Gastrocnemius medialis (tissue), 4 donors: ENCODE measurements at regions not wholly inside any gene's neighbourhood (a gene's known extent, or its start where the extent isn't known, plus 50 kb on each side); places are given as distances from the start of the nearest gene placed in this dataset.

Experiments
- ATAC-seq, 2 donors: fragments of 150-250 bp; one replicate each; pipeline ENCODE4 v1.9.1; 2016
- DNase-seq, 2 donors: peaks; one replicate each; pipeline ENCODE4 v3.0.0-alpha.2; 2019
- H3K27ac ChIP-seq, 4 donors: fragments of 200-600 bp; sonication (generic); 1 replicate in 1 of 4; 2 replicates in 3 of 4; pipeline ENCODE4 v1.5.1; 2016 to 2018; ENCODE audit warnings: mild to moderate bottlenecking in 2 of 4, moderate library complexity in 1 of 4
- H3K27me3 ChIP-seq, 3 donors: fragments of 200-600 bp; sonication (generic) in 2 of 3; 1 replicate in 1 of 3; 2 replicates in 2 of 3; pipeline versions ENCODE4 v1.5.1 to v1.6.0; 2016 to 2019; ENCODE audit warnings: mild to moderate bottlenecking in 1 of 3, moderate library complexity in 1 of 3
- H3K36me3 ChIP-seq, 2 donors: fragments of 200-600 bp; sonication (generic) in 1 of 2; one replicate each; pipeline ENCODE4 v1.5.1; 2017 to 2018
- H3K4me1 ChIP-seq, 2 donors: fragments of 200-600 bp; sonication (generic) in 1 of 2; one replicate each; pipeline ENCODE4 v1.5.1; 2016 to 2017; ENCODE audit warnings: mild to moderate bottlenecking in 2 of 2
- H3K4me3 ChIP-seq, 4 donors: fragments of 200-600 bp; sonication (generic) in 3 of 4; 1 replicate in 1 of 4; 2 replicates in 3 of 4; pipeline ENCODE4 v1.5.1; 2016 to 2019; ENCODE audit warnings: mild to moderate bottlenecking in 2 of 4
- H3K9me3 ChIP-seq, 3 donors: fragments of 200-600 bp; sonication (generic) in 2 of 3; 1 replicate in 1 of 3; 2 replicates in 2 of 3; pipeline ENCODE4 v1.5.1; 2016 to 2019
- CTCF ChIP-seq, 5 experiments: fragments of 450-650 bp in 3 of 5; fragments of 200-600 bp in 2 of 5; sonication (generic) in 2 of 5; IDR thresholded peaks in 4 of 5; conservative IDR thresholded peaks in 1 of 5; 1 replicate in 4 of 5; 2 replicates in 1 of 5; pipeline ENCODE4 v1.5.1; 2016 to 2019; ENCODE audit warnings: antibody characterized with exemption in 5 of 5, mild to moderate bottlenecking in 3 of 5, moderate library complexity in 3 of 5
- POLR2A ChIP-seq, 2 donors: fragments of 450-650 bp; IDR thresholded peaks; one replicate each; pipeline ENCODE4 v1.6.1; 2017; ENCODE audit warnings: antibody characterized with exemption in 2 of 2, mild to moderate bottlenecking in 2 of 2, moderate library complexity in 2 of 2
- in situ Hi-C, 4 donors: fragments of 200-750 bp; cut with MboI; loops; one replicate each; pipeline versions ENCODE4 v1.15.0 to v1.8.0; 2017; ENCODE audit warnings: low sequenced_read_pairs in 4 of 4
- intact Hi-C: fragments of 100-400 bp; cut with DNase I; formaldehyde crosslinking; loops from one replicate; pipeline ENCODE4 v1.15.1; 2023; ENCODE audit warnings: low total_unique reads

GRCh38 chr3:128563439-128563838, 70.4 kb upstream of the GATA2 start:
- DNase-seq, result no peak
- no peak overlapping the region for H3K4me3 ChIP-seq
- H3K27ac ChIP-seq, result no peak overlapping the region
- intact Hi-C loops, result no loop called here
- no peak for TF ChIP-seq CTCF (IDR thresholded peaks at IDR 0.05 in 4 of 5, conservative IDR thresholded peaks at IDR 0.05 in 1 of 5)
- no peak for TF ChIP-seq POLR2A (IDR thresholded peaks at IDR 0.05)
- H3K9me3 ChIP-seq, result no peaks in the 10 kb centered on the region
- H3K36me3 ChIP-seq, result no peaks in the 10 kb centered on the region
- peaks cover 0 to 20% (median 9%) of the 10 kb centered on the region in 3 donors for H3K27me3 ChIP-seq
- in situ Hi-C loops, result no loop called here
- H3K4me1 ChIP-seq, result no peaks in the 10 kb centered on the region
- no peak for ATAC-seq

GRCh38 chr3:128561504-128561903, 68.5 kb upstream of the GATA2 start:
- no peaks in the 10 kb centered on the region for H3K9me3 ChIP-seq
- no peak for TF ChIP-seq POLR2A (IDR thresholded peaks at IDR 0.05)
- TF ChIP-seq CTCF (IDR thresholded peaks at IDR 0.05 in 4 of 5, conservative IDR thresholded peaks at IDR 0.05 in 1 of 5), result no peak
- no peak overlapping the region for H3K4me3 ChIP-seq
- in situ Hi-C loops (no loop called here), intact Hi-C loops (no loop called here)
- peaks cover 14 to 24% (median 15%) of the 10 kb centered on the region in 3 donors for H3K27me3 ChIP-seq
- no peak overlapping the region for H3K27ac ChIP-seq
- no peak for ATAC-seq
- no peaks in the 10 kb centered on the region for H3K4me1 ChIP-seq
- no peaks in the 10 kb centered on the region for H3K36me3 ChIP-seq
- no peak for DNase-seq

- intact Hi-C loops (no loop called here), in situ Hi-C loops (no loop called here)
- no peak overlapping the region for H3K4me3 ChIP-seq
- DNase-seq, result no peak
- TF ChIP-seq POLR2A (IDR thresholded peaks at IDR 0.05), result no peak
- TF ChIP-seq CTCF (IDR thresholded peaks at IDR 0.05 in 4 of 5, conservative IDR thresholded peaks at IDR 0.05 in 1 of 5), result no peak
- H3K27ac ChIP-seq, result no peak overlapping the region
- H3K36me3 ChIP-seq, result no peaks in the 10 kb centered on the region
- ATAC-seq, result no peak
- no peaks in the 10 kb centered on the region for H3K4me1 ChIP-seq
- H3K27me3 ChIP-seq, result peaks cover 15 to 26% (median 21%) of the 10 kb centered on the region in 3 donors
- H3K9me3 ChIP-seq, result no peaks in the 10 kb centered on the region
These were observed 67.8 kb upstream of the GATA2 start for GRCh38 chr3:128560768-128561167.

- intact Hi-C loops, result no loop called here
- TF ChIP-seq POLR2A (IDR thresholded peaks at IDR 0.05), result no peak
- TF ChIP-seq CTCF (IDR thresholded peaks at IDR 0.05 in 4 of 5, conservative IDR thresholded peaks at IDR 0.05 in 1 of 5), result no peak
- Histone ChIP-seq H3K36me3 (no peaks in the 10 kb centered on the region), H3K4me3 (no peak overlapping the region), H3K27ac (no peak overlapping the region), H3K9me3 (no peaks in the 10 kb centered on the region), H3K4me1 (no peaks in the 10 kb centered on the region), H3K27me3 (peaks cover 25 to 31% (median 25%) of the 10 kb centered on the region in 3 donors)
- in situ Hi-C loops, result no loop called here
- ATAC-seq, result no peak
- no peak for DNase-seq
These were observed 66.7 kb upstream of the GATA2 start for GRCh38 chr3:128559486-128560225.
